Endodermal cell (in vitro differentiated cells): ENCODE measurements at regions not wholly inside any gene's neighbourhood (a gene's known extent, or its start where the extent isn't known, plus 50 kb on each side); places are given as distances from the start of the nearest gene placed in this dataset.

Experiments
- DNase-seq: peaks from one replicate; pipeline ENCODE4 v3.0.0-alpha.2; 2017
- H3K27ac ChIP-seq: 2 replicates; pipeline ENCODE4 v1.5.1; 2013; ENCODE audit warnings: mild to moderate bottlenecking, low read depth, low read length, moderate library complexity
- H3K27me3 ChIP-seq: 2 replicates; pipeline ENCODE4 v1.6.1; 2013; ENCODE audit warnings: mild to moderate bottlenecking, low read length, moderate library complexity; ENCODE audit not compliant: insufficient read depth, control insufficient read depth, poor library complexity, severe bottlenecking
- H3K36me3 ChIP-seq: 2 replicates; pipeline ENCODE4 v1.7.0; 2013; ENCODE audit warnings: mild to moderate bottlenecking, low read length, moderate library complexity; ENCODE audit not compliant: control insufficient read depth, insufficient read depth
- H3K4me1 ChIP-seq: one replicate; pipeline ENCODE4 v1.7.0; 2013; ENCODE audit warnings: low read length; ENCODE audit not compliant: control insufficient read depth, insufficient read depth
- H3K4me3 ChIP-seq: 2 replicates; pipeline ENCODE4 v1.5.1; 2013; ENCODE audit warnings: mild to moderate bottlenecking, low read length, moderate library complexity
- H3K9ac ChIP-seq: 2 replicates; pipeline ENCODE4 v1.6.1; 2013; ENCODE audit warnings: mild to moderate bottlenecking, low read length, moderate library complexity; ENCODE audit not compliant: poor library complexity, severe bottlenecking; ENCODE audit errors: extremely low read depth
- H3K9me3 ChIP-seq: 2 replicates; pipeline ENCODE4 v1.6.1; 2013; ENCODE audit warnings: mild to moderate bottlenecking, low read length, moderate library complexity; ENCODE audit not compliant: control insufficient read depth
- H3K27ac Mint-ChIP-seq: 2 replicates; pipeline ENCODE4 v1.8.0; 2020; ENCODE audit warnings: mixed read lengths
- H3K27me3 Mint-ChIP-seq: 2 replicates; pipeline ENCODE4 v1.8.0; 2021; ENCODE audit warnings: mild to moderate bottlenecking, mixed read lengths; ENCODE audit not compliant: insufficient read depth
- H3K36me3 Mint-ChIP-seq: 2 replicates; pipeline ENCODE4 v1.8.0; 2020; ENCODE audit warnings: low read depth, mixed read lengths
- H3K4me1 Mint-ChIP-seq: 2 replicates; pipeline ENCODE4 v1.8.0; 2020; ENCODE audit warnings: mixed read lengths
- H3K4me3 Mint-ChIP-seq: 2 replicates; pipeline ENCODE4 v1.8.0; 2020; ENCODE audit warnings: mild to moderate bottlenecking, moderate library complexity, mixed read lengths
- H3K9me3 Mint-ChIP-seq: 2 replicates; pipeline ENCODE4 v1.8.0; 2020; ENCODE audit warnings: mild to moderate bottlenecking, mixed read lengths
- CTCF ChIP-seq: fragments of 200-600 bp; sonication (generic); conservative IDR thresholded peaks from 2 replicates; pipeline ENCODE4 v1.5.0; 2021; ENCODE audit warnings: antibody characterized with exemption, mild to moderate bottlenecking
- WGBS, 2 experiments: methylation state at CpG; one replicate each; pipeline versions ENCODE4 v1.1.5 to v1.1.7; 2013; ENCODE audit warnings: missing lambda C conversion rate in 2 of 2, mixed read lengths in 1 of 2; ENCODE audit not compliant: insufficient coverage in 1 of 2, insufficient read length in 1 of 2; 5-methylcytosine and 5-hydroxymethylcytosine counted together

GRCh38 chr15:95588056-95588455 is 742.4 kb upstream of the NR2F2 start:
- no peak overlapping the region for H3K27ac ChIP-seq
- no peaks in the 10 kb centered on the region for H3K4me1 ChIP-seq
- Mint-ChIP-seq H3K36me3 (no peaks in the 10 kb centered on the region), H3K4me3 (no peak overlapping the region), H3K9me3 (peaks cover 1% of the 10 kb centered on the region), H3K27ac (no peak overlapping the region), H3K4me1 (no peaks in the 10 kb centered on the region), H3K27me3 (no peaks in the 10 kb centered on the region)
- no peak for DNase-seq
- H3K9ac ChIP-seq: no peak overlapping the region
- WGBS, 2 experiments: 98 to 100% methylated on average over 1 to 2 of the region's 2 CpGs
- H3K36me3 ChIP-seq: no peaks in the 10 kb centered on the region
- H3K4me3 ChIP-seq: no peak overlapping the region
- no peaks in the 10 kb centered on the region for H3K27me3 ChIP-seq
- TF ChIP-seq CTCF: no peak
- no peaks in the 10 kb centered on the region for H3K9me3 ChIP-seq

- H3K27me3 Mint-ChIP-seq: no peaks in the 10 kb centered on the region
- no peaks in the 10 kb centered on the region for H3K36me3 ChIP-seq
- no peaks in the 10 kb centered on the region for H3K4me1 ChIP-seq
- no peak for DNase-seq
- no peaks in the 10 kb centered on the region for H3K9me3 ChIP-seq
- H3K27ac ChIP-seq: no peak overlapping the region
- H3K27me3 ChIP-seq: no peaks in the 10 kb centered on the region
- H3K9me3 Mint-ChIP-seq: no peaks in the 10 kb centered on the region
- no peak overlapping the region for H3K4me3 ChIP-seq
- H3K4me1 Mint-ChIP-seq: no peaks in the 10 kb centered on the region
- 50 to 72% methylated on average over 2 to 5 of the region's 5 CpGs for WGBS, 2 experiments
- no peak overlapping the region for H3K27ac Mint-ChIP-seq
- H3K4me3 Mint-ChIP-seq: no peak overlapping the region
- H3K36me3 Mint-ChIP-seq: no peaks in the 10 kb centered on the region
- no peak for TF ChIP-seq CTCF
- no peak overlapping the region for H3K9ac ChIP-seq
These were observed 739.9 kb upstream of the NR2F2 start for GRCh38 chr15:95590533-95591044.

- H3K27ac Mint-ChIP-seq: no peak overlapping the region
- WGBS, 2 experiments: 93 to 100% methylated on average over 2 of the region's 5 CpGs
- TF ChIP-seq CTCF: no peak
- H3K4me3 Mint-ChIP-seq: no peak overlapping the region
- H3K4me1 ChIP-seq: no peaks in the 10 kb centered on the region
- no peak overlapping the region for H3K27ac ChIP-seq
- no peaks in the 10 kb centered on the region for H3K27me3 ChIP-seq
- H3K4me3 ChIP-seq: no peak overlapping the region
- no peak for DNase-seq
- no peaks in the 10 kb centered on the region for H3K36me3 ChIP-seq
- no peaks in the 10 kb centered on the region for H3K9me3 ChIP-seq
- H3K4me1 Mint-ChIP-seq: no peaks in the 10 kb centered on the region
- no peak overlapping the region for H3K9ac ChIP-seq
- no peaks in the 10 kb centered on the region for H3K27me3 Mint-ChIP-seq
- H3K36me3 Mint-ChIP-seq: no peaks in the 10 kb centered on the region
- no peaks in the 10 kb centered on the region for H3K9me3 Mint-ChIP-seq
These were observed 739.2 kb upstream of the NR2F2 start for GRCh38 chr15:95591270-95591669.
